ENCODE measurements at regions not wholly inside any gene's neighbourhood (a gene's known extent, or its start where the extent isn't known, plus 50 kb on each side); places are given as distances from the start of the nearest gene placed in this dataset.
"Not testable (repeated sequence)": the region's sequence is repeated elsewhere in the genome, so short reads cannot be mapped to it uniquely, and the experiment has no call there.

- TF ChIP-seq CTCF (IDR thresholded peaks at IDR 0.05): no peak
- H3K27me3 ChIP-seq: no peaks in the 10 kb centered on the region
- no peaks in the 10 kb centered on the region for H3K9me3 ChIP-seq
- H3K4me3 ChIP-seq: no peak overlapping the region
- peak overlapping the region; percentile 31 to 78 for H3K27ac ChIP-seq
- H3K36me3 ChIP-seq: no peaks in the 10 kb centered on the region
- no peak for DNase-seq (ENCODE audit: low spot score)
- peaks cover 0 to 23% of the 10 kb centered on the region in 2 donors for H3K4me1 ChIP-seq
Observed at GRCh38 chr5:84885485-84886258, 501.0 kb upstream of the EDIL3 start.

- Histone ChIP-seq H3K9me3 (no peaks in the 10 kb centered on the region), H3K4me1 (peaks cover 0 to 23% of the 10 kb centered on the region in 2 donors), H3K27ac (no peak overlapping the region), H3K27me3 (no peaks in the 10 kb centered on the region), H3K36me3 (no peaks in the 10 kb centered on the region), H3K4me3 (no peak overlapping the region)
- no peak for TF ChIP-seq CTCF (IDR thresholded peaks at IDR 0.05)
- no peak for DNase-seq (ENCODE audit: low spot score)
Observed at GRCh38 chr5:84881737-84882136, 497.1 kb upstream of the EDIL3 start.

GRCh38 chr5:84874196-84874595, 489.5 kb upstream of the EDIL3 start:
- no peaks in the 10 kb centered on the region for H3K9me3 ChIP-seq
- no peaks in the 10 kb centered on the region for H3K27me3 ChIP-seq
- no peaks in the 10 kb centered on the region for H3K36me3 ChIP-seq
- DNase-seq (ENCODE audit: low spot score): no peak
- no peaks in the 10 kb centered on the region for H3K4me1 ChIP-seq
- H3K4me3 ChIP-seq: no peak overlapping the region
- TF ChIP-seq CTCF (IDR thresholded peaks at IDR 0.05): no peak
- H3K27ac ChIP-seq: no peak overlapping the region

- Histone ChIP-seq H3K36me3 (no peaks in the 10 kb centered on the region), H3K4me1 (no peaks in the 10 kb centered on the region), H3K27ac (no peak overlapping the region), H3K9me3 (no peaks in the 10 kb centered on the region), H3K4me3 (no peak overlapping the region), H3K27me3 (no peaks in the 10 kb centered on the region)
- no peak for TF ChIP-seq CTCF (IDR thresholded peaks at IDR 0.05)
- no peak for DNase-seq (ENCODE audit: low spot score)
Observed at GRCh38 chr5:84872768-84873167, 488.1 kb upstream of the EDIL3 start.

- Histone ChIP-seq H3K4me3 (no peak overlapping the region), H3K9me3 (no peaks in the 10 kb centered on the region), H3K27me3 (no peaks in the 10 kb centered on the region), H3K36me3 (no peaks in the 10 kb centered on the region), H3K4me1 (no peaks in the 10 kb centered on the region), H3K27ac (no peak overlapping the region)
- TF ChIP-seq CTCF (IDR thresholded peaks at IDR 0.05): no peak
- no peak for DNase-seq (ENCODE audit: low spot score)
Observed at GRCh38 chr5:84870369-84870768, 485.7 kb upstream of the EDIL3 start.

- H3K27me3 ChIP-seq: no peaks in the 10 kb centered on the region
- H3K36me3 ChIP-seq: no peaks in the 10 kb centered on the region
- no peaks in the 10 kb centered on the region for H3K9me3 ChIP-seq
- H3K4me1 ChIP-seq: no peaks in the 10 kb centered on the region
- DNase-seq (ENCODE audit: low spot score): no peak
- TF ChIP-seq CTCF (IDR thresholded peaks at IDR 0.05): no peak
- no peak overlapping the region for H3K4me3 ChIP-seq
- H3K27ac ChIP-seq: no peak overlapping the region
Observed at GRCh38 chr5:84869675-84870074, 485.0 kb upstream of the EDIL3 start.

- H3K27me3 ChIP-seq; DNase-seq (ENCODE audit: low spot score); H3K4me3 ChIP-seq; H3K27ac ChIP-seq; H3K9me3 ChIP-seq; H3K4me1 ChIP-seq; H3K36me3 ChIP-seq: not testable (repeated sequence)
Observed at GRCh38 chr5:84863936-84864335, 479.3 kb upstream of the EDIL3 start.

All from right atrium auricular region (tissue), 2 donors.